ENCODE measurements at regions not wholly inside any gene's neighbourhood (a gene's known extent, or its start where the extent isn't known, plus 50 kb on each side); places are given as distances from the start of the nearest gene placed in this dataset.

DNA sequence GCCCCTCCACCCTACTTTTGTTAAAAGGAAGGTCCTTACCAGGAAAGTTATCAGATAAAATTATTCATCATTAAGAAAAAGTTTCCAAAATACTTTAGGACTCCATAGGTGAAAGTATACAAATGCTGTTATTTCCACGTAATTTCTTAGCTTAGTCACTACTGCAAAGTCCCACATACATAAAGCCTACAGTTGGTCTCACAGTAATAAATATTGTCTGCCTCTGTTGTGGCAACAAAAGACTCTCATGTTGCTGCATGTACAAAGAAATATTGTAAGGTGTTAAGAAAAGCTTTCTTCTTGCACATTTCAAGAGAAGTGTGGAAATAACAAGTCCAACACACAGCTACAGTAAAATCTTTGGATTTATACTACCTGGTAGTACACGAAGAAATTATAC lies 102.4 kb upstream of the DST start:
- no peak for TF ChIP-seq EZH2phosphoT487 (IDR thresholded peaks at IDR 0.05; ENCODE audit: borderline replicate concordance)
- TF ChIP-seq, protein P1, sequence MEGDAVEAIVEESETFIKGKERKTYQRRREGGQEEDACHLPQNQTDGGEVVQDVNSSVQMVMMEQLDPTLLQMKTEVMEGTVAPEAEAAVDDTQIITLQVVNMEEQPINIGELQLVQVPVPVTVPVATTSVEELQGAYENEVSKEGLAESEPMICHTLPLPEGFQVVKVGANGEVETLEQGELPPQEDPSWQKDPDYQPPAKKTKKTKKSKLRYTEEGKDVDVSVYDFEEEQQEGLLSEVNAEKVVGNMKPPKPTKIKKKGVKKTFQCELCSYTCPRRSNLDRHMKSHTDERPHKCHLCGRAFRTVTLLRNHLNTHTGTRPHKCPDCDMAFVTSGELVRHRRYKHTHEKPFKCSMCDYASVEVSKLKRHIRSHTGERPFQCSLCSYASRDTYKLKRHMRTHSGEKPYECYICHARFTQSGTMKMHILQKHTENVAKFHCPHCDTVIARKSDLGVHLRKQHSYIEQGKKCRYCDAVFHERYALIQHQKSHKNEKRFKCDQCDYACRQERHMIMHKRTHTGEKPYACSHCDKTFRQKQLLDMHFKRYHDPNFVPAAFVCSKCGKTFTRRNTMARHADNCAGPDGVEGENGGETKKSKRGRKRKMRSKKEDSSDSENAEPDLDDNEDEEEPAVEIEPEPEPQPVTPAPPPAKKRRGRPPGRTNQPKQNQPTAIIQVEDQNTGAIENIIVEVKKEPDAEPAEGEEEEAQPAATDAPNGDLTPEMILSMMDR (conservative IDR thresholded peaks at IDR 0.05; ENCODE audit: low read length): no peak
